OCI-LY7 (cell line): ENCODE measurements at regions not wholly inside any gene's neighbourhood (a gene's known extent, or its start where the extent isn't known, plus 50 kb on each side); places are given as distances from the start of the nearest gene placed in this dataset.

Source experiments
- EZH2phosphoT487 ChIP-seq: fragments of 200-600 bp; sonication (generic); IDR thresholded peaks from 2 replicates; pipeline ENCODE4 v1.6.1; 2018; ENCODE audit warnings: low read depth, borderline replicate concordance, mild to moderate bottlenecking, mixed run types, antibody characterized with exemption, low read length, moderate library complexity, mixed read lengths
- TF ChIP-seq, protein P1 (sequence below): fragments of 200-600 bp; sonication (generic); conservative IDR thresholded peaks from 2 replicates; pipeline ENCODE4 v1.5.1; 2014; ENCODE audit warnings: mild to moderate bottlenecking, antibody characterized with exemption, low read length, moderate library complexity, mixed read lengths

DNA sequence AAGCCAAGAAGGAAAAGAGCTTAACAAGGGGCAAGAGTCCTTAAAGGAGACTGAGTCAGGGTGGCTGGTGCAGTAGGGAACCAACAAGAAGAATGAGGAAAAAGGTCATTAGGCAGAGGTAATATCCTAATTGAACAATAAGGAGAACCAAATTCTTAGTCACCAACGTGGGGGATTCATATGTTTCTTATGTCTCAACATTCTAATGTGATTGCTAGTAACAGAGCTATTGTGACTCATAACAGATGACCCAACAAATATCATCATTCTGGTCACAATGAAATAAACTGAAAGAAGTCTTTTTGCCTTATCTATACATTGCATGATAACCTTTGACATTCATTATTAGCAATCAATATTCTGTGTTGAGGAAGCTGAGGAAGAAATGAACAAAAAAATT lies 101.6 kb downstream of the RAP2A start:
- TF ChIP-seq, protein P1, sequence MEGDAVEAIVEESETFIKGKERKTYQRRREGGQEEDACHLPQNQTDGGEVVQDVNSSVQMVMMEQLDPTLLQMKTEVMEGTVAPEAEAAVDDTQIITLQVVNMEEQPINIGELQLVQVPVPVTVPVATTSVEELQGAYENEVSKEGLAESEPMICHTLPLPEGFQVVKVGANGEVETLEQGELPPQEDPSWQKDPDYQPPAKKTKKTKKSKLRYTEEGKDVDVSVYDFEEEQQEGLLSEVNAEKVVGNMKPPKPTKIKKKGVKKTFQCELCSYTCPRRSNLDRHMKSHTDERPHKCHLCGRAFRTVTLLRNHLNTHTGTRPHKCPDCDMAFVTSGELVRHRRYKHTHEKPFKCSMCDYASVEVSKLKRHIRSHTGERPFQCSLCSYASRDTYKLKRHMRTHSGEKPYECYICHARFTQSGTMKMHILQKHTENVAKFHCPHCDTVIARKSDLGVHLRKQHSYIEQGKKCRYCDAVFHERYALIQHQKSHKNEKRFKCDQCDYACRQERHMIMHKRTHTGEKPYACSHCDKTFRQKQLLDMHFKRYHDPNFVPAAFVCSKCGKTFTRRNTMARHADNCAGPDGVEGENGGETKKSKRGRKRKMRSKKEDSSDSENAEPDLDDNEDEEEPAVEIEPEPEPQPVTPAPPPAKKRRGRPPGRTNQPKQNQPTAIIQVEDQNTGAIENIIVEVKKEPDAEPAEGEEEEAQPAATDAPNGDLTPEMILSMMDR: no peak
- TF ChIP-seq EZH2phosphoT487: no peak
